GM21619 (cell line): ENCODE measurements at regions not wholly inside any gene's neighbourhood (a gene's known extent, or its start where the extent isn't known, plus 50 kb on each side); places are given as distances from the start of the nearest gene placed in this dataset.
"Not testable (repeated sequence)": the region's sequence is repeated elsewhere in the genome, so short reads cannot be mapped to it uniquely, and the experiment has no call there.

Experiments used
- ATAC-seq: cut with Tn5 transposase; IDR thresholded peaks from one replicate; pipeline ENCODE4 v1.9.1; 2021; ENCODE audit not compliant: unreplicated experiment

DNA sequence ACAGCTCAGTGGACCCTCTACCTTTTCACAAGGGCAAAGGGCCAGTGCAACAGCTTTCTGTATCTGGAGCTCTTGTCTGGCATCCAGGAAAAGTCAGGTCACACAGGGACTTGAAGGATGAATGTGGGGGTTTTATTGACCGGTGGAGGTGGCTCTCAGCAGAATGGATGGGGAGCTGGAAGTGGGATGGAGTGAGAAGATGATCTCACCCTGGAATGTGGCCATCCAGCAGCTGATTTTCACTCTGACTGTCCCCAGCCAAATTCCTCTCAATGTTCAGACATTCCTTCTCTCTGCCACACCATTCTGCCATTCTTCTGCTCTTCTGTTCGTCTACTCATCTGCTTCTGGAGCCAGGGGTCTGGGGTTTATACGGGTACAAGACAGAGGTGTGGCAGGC, 1119.9 kb downstream of the TAF11L14 start:
- ATAC-seq: no peak

DNA sequence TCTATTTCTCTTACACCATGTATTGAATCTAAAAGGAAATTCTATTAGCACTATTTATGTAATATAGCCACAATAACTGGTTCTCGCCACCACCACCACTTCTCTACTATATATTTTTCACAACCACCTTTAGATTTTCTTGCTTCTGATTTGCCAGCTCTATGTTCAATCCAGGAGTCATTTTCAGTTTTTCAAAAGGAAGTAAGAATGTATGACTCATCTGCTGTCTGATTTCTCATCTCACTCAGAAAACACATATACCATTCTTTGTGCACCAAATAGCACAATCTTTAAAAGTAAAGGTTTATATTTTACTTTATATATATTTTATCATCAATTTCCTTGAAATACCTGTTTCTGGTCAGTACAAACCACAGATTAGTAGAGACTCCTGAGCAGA, 1127.5 kb downstream of the TAF11L14 start:
- ATAC-seq: peak; percentile 87

DNA sequence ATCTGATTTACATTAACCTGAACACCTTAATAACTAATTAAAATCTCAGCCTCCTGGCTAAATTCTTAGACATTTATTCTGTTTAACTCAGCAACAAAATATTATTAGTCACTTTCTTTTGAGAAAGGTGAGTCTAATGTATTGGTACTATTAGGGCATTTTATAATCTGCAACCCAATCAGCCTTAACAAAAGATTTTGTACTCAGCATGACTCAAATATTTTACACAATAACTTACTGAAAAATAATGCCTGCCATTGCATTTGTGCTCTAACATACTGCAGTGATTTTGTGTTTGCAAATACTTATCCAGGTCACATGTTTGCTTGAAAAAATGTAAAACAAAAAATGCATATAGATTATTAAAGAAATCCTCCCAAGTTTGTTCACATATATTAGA, 1129.9 kb downstream of the TAF11L14 start:
- no peak for ATAC-seq

- ATAC-seq: no peak
Observed at GRCh38 chr5:18765304-18765703, 1131.0 kb downstream of the TAF11L14 start.

GRCh38 chr5:18771097-18771610, 1136.9 kb downstream of the TAF11L14 start:
- no peak for ATAC-seq

DNA sequence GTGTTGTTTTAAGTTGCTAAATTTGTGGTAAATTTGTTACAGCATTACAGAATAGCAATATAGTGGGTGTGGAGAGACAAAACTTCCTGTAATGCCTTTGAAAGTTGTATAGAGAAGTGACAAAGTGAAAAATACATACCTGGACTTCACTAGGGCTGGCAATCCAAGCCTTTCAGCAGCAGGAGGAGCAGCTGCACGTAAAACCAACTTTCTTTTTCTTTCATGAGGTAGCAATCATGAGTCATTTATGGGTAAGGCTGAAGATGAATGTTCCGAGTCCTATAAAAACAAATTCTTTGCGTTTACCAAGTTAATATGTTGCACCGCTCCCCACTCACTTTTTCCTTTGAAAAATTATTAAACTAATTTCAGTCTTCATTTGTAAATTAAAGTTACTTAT, 1138.2 kb downstream of the TAF11L14 start:
- peak; percentile 78 for ATAC-seq

DNA sequence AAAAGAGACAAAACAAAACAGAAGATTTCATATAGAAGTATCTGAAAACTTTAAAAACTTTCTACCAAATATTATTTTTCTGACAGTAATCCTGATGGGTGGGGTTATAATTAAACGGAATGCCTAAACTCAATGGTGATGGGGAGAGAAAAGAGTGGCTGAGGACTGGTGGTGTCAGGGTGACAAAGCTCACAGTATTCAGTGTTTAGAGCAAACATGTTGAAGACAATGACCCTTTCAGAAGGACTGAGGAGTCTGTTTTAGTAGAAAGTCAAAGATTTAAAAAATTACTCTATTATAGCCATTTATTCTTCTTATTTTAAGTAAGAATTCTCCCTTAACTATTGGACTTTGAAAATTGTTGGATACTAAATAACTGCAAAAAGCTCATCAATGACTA, 1144.0 kb downstream of the TAF11L14 start:
- no peak for ATAC-seq

- ATAC-seq: no peak
Observed at GRCh38 chr5:18789218-18789998, 1155.1 kb downstream of the TAF11L14 start.

DNA sequence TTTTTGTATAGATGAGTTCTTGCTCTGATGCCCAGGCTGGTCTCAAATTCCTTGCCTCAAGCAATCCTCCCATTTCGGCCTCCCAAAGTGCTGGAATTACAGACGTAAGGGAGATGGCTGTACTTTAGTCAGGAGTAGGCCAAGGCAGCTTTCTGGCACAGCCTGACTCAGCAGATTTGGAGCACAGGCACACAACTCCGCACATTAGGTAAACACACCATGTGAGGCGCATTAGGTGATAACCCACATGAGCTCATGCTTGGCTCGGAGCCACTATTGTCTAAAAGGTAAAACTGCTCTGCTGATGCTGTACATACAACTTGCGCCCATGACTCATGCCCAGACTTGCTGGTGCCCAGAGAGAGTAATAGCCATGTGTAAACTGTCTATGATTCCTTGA, 1157.9 kb downstream of the TAF11L14 start:
- no peak for ATAC-seq

GRCh38 chr5:18797222-18797621, 1163.0 kb downstream of the TAF11L14 start:
- ATAC-seq: no peak

- ATAC-seq: no peak
Observed at GRCh38 chr5:18798058-18798457, 1163.8 kb downstream of the TAF11L14 start.

DNA sequence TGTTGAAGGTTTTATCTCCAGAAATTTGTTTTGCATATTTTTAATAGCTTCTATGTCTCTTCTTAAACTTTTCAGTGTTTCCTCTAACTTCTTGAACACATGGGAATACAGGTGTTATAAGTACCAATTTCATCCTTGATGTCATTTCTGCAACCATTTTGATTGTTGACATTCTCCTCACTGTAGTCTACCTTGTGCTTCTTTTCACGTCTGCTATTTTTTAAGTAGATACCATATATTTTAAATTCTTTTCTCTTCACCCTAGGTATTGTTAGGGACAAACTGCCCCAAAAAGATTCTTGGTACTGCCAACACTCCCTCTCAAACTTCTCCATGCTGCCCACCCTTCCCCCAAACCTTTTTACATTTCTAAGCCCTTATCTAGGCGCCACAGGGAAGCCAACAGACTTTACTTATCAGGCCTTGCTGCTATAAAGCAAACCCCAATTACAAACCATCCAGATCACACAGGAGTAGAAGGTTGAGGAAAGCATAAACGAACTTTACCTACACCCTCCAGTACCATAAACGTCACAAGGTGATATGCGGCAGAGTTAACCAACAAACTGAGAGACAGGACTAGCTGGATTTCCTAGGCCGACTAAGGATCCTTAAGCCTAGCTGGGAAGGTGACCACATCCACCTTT, 1165.3 kb downstream of the TAF11L14 start:
- no peak for ATAC-seq

DNA sequence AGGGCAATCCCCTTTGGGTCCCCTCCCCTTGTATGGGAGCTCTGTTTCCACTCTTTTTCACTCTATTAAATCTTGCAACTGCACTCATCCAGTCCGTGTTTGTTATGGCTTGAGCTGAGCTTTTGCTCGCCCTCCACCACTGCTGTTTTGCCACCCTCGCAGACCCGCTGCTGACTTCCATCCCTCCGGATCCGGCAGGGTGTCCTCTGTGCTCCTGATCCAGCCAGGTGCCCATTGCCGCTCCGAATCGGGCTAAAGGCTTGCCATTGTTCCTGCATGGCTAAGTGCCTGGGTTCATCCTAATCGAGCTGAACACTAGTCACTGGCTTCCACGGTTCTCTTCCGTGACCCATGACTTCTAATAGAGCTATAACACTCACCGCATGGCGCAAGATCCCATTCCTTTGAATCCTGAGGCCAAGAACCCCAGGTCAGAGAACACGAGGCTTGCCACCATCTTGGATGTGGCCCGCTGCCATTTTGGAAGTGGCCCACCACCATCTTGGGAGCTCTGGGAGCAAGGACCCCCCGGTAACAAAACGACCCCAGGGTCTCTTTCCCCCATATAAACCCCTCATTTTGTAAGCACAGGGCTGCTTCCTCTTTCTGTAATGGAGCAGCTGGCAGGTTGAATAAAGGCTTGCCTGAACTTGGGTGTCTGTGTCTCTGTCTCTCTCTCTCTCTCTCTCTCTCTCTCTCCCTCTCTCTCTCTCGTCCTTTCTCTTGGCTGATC, 1166.2 kb downstream of the TAF11L14 start:
- no peak for ATAC-seq

GRCh38 chr5:18801413-18801812, 1167.2 kb downstream of the TAF11L14 start:
- ATAC-seq: not testable (repeated sequence)

- no peak for ATAC-seq
Observed at GRCh38 chr5:18802336-18802735, 1168.1 kb downstream of the TAF11L14 start.

GRCh38 chr5:18805376-18805775, 1171.1 kb downstream of the TAF11L14 start:
- no peak for ATAC-seq

DNA sequence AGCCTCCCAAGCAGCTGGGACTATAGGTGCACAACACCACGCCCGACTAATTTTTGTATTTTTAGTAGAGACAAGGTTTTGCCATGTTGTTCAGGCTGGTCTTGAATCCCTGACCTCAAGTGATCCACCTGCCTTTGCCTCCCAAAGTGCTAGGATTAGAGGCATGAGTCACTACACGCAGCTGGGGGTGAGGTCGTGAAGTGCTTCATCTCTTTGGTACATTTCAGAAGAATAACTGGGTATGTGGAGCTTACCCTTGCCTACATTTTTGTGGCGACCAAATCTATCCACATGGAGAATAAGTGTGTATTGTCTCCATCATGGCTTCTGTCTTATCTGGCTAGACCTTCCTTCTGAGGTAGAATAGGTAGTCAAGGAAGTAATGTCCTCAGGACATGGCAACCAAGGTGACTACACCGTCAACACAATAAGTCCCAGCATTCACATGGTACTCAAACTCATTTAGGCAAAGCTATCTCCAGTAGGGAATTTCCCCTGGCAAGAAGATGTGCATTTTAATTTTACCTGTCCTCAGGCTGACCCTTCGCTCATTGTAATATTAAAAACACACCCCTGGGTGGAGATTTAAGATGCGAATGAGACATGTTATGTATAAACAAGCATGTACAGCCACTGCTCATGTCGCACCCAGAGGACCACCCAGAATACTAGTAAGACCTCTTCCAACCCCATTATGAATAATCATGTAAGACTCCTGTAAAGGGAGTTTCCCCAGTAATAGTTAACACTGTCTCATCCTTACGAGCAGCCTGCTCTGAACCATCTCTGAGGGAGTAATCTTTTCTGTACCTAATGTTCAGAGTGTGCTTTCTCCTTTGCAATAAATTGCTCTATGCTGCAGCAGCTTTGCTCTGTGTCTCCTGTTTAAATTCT, 1173.2 kb downstream of the TAF11L14 start:
- no peak for ATAC-seq

DNA sequence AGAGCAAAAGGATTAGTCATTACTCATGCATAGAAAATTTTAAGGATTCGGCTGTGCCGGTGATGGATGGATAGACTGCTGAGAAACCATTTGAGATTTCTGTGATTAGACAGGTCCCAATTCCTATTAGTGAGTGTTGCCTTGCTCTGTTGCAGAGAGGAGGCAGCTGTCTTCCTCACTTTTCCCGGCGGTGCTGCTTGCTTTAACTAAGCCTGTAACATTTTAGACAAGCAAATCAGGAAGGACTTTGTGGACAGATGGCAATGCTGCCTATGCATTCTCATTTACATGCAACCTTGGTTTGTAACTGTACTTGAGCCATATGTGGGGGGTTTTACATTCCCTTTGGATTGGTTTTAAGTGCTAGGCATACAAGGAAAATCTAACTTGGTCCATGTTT, 1176.3 kb downstream of the CDH18 start:
- ATAC-seq: no peak

- ATAC-seq: no peak
Observed at GRCh38 chr5:18828351-18828750, 1159.6 kb downstream of the CDH18 start.

GRCh38 chr5:18829539-18829938, 1158.5 kb downstream of the CDH18 start:
- no peak for ATAC-seq

DNA sequence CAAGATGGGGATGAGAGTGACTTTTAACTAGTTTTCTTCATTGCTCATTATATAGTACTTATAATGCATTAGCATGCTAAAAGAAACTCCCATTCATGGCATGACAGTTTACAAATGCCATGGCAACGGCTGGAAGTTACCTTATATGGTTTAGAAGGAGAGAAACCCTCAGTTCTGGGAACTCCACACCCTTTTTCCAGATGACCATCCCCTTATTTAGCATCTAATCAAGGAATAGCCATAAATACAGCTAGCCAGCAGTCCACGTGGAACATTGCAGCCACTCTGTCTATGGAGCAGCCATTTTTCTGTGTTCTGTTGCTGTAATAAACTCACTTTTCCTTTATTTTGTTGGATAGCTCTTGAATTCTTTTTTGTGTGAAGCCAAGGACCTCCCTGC, 1137.8 kb downstream of the CDH18 start:
- no peak for ATAC-seq
